Eye (tissue), 1 donor: ENCODE measurements at regions not wholly inside any gene's neighbourhood (a gene's known extent, or its start where the extent isn't known, plus 50 kb on each side); places are given as distances from the start of the nearest gene placed in this dataset.

Experiments used
- DNase-seq: peaks from one replicate; pipeline ENCODE4 v3.0.0-alpha.2; 2015

DNA sequence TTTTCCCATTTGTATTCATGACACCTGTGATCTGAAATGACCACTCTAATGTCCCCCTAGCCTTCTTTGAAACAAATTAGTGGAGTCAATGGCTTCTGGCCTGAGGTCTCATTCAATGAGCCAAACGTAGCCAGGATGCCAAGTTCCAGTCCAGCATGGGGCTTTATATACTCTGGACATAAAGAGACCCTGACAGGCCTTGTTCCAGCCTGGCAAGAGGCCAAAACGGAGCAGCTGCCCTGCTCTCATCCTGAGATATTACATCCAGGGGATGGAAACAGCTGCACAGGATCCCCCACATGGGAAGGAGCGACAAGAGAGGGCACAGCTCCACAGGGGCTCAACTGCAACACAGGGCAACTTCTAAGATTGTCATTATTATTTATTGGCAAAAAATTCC is 437.8 kb downstream of the CDH26 start:
- DNase-seq = peak; percentile 73

DNA sequence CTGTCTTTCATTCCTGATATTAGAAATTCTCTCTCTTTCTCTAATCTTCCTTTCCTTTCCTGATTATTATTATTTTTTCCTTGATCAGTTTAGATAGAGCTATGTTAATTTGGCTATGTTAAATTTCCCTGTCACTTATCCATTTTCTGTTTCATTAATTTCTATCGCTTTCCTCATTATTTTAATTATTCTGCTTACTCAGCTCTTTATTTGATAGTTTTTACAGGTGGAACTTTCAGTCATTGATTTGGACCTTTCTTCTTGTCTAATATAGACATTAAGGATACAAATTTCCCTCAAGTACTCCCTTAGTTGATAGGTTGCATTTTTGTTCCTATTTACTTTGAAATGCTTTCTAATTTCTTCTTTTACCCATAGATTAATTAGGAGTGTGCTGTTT is 442.3 kb downstream of the CDH26 start:
- no peak for DNase-seq

DNA sequence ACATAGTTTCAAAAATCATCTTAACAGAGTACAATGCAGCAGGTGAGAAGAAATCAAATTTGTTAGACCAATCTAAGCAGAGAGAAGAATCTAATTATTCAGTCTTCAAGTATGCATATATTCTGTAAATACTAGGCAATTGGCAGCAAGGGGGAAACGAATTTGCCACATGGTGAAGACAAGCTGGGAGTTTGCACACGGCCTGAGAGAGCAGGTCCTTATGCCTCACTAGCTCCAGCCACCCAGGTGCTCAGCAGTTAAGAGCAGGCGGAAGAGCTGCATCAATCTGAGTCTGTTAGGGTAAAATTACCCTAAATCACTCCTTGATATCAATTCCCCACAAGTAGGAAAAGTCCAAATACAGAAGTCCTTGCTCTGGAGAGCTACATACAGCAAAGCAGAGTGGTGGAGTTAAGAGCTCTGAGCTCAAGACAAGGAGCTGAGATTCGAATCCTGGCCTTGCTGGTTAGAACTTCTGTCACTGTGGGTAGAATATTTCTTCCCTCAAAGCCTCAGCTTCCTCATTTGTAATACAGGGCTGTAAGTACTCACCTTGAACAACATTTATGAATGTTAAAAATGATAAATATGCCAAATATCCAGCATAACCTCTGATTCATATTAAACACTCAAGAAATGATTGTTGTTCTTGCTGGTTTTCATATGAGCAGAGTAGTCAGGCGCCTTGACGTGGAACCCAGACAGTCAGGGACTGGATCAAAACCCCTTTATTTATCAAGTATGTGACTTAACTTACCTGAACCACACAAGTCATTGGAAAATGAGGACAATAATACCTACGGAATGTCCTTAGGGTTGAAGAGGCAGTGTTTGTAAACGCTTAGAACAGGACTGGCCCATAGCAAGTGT is 444.2 kb downstream of the CDH26 start:
- no peak for DNase-seq

DNA sequence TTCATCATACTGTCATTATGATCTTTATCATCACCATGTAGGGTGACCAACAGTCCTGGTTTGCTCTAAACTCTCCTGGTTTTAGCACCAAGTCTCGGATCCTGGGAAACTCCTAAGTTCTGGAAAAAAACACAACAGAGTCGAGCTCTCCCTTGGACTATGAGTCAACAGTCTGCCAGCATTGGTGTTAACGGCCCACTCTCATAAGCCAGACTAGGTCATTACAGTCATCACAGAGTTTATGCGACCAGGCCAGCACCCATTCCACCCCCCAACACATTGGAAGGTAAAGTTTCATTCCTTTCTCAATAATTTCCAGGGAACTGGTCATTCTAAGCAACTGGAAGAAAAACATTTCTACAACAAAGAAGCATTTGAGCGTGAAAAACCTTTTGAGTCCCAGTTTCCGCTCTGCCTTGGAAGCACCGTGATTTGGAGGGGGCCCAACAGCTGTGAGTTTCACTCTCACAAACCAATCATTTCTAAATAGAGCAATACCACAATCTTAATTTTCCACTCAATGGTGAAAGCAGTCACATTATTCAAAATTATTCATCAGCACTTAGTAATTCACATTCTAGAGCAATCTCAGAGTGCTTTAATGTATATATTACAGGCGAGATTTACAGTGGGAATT is 445.0 kb downstream of the CDH26 start:
- peak; percentile 48 for DNase-seq

DNA sequence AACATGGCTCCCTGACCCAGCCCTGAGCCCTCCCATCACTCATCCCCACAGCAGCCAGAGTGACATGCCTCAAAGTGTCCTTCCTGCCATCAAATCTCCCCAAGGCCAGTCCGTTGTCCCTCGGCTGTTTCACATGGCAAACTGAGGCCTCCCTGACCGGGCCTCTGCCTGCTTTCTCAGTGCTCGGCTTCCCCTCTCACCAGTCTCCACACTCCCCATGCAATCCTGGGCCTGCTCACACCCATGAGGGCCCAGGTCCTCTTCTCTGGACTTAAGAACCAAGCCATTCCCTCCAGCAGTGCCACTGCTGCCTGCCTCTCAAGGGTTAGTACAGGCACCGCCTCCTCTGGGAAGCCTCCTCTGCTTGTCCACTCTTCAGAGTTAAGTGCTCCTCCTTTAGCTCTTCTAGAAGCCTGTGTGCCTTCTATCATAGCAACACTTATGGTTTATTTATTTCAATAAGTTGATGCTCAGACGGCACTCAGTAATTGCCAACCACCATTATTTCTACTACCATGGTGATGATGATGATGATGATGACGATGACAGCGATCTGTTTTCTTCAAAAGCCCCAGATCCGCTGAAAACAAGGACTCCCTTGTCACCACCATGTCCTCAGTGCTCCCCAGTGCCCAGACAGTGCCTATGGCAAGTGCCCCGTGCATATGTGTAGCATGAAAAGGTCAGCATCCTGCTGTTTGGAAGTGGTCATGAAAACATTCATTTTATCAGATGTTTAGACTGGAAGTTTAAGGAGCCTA is 449.0 kb downstream of the CDH26 start:
- no peak for DNase-seq

DNA sequence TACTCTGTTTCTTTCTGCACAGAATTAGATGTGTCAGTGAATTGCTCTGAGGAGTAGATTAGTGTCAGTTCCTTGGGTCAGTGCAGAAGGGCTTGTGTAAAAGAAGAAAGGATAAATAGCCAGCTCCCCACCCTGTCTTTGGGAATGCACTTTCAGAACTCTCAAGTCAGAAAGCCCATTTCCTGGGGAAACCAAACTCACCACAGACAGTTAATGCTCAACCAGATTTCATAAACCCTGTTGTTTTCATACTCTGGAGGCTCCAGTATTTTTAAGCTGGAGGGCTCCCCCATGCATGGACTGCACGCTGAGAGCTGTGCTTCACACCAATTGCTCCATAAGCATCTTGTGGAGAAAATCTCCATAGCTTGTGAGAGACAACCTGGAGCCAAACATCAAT is 449.7 kb downstream of the CDH26 start:
- DNase-seq = no peak

DNA sequence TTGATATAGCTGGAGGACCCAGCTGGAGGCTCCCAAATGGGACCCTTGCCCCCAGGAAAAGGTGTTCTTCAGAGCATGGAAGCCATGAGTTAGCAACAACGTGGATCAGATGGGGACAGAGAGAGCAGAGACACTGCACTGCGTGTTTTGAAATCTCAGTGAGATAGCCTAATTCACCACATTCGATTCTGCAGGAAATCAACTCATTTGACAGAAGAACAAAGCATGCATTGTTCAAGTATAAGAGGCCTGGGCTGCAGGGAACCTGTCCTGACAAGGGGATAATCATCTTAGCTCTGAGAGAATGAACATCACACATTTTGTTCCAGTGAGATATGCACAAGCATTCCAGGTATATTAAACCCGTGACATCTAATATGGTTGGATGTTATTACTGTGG is 450.2 kb downstream of the CDH26 start:
- DNase-seq = peak; percentile 30

DNA sequence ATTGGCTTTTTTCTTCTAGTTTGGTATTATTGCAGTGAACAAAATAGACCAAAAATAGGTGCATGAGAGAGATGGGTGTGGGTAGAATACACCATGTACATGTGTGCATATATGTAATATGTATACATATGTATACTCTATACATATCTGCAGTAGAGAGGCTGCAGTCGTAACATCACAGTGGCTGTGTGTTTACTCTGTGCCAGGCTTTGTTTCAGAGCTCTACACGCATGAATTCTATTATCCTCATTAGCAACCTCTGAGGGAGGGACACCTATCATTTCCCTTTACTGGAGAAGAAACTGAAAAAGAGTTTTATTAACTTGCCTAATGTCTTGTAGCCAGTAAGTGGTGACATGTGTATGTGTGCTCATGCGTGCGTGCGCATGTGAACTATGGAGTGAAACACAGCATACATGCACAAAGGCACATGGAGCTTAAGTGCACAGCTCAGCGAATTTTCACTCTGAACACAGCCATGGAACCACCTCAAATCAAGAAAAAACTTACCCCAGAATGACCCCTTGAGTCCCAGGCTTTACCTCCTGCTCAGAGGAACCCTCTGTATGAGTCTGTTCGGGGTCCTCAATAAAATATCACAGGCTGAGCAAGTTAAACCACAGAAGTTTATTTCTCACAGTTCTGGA is 452.5 kb downstream of the CDH26 start:
- no peak for DNase-seq

DNA sequence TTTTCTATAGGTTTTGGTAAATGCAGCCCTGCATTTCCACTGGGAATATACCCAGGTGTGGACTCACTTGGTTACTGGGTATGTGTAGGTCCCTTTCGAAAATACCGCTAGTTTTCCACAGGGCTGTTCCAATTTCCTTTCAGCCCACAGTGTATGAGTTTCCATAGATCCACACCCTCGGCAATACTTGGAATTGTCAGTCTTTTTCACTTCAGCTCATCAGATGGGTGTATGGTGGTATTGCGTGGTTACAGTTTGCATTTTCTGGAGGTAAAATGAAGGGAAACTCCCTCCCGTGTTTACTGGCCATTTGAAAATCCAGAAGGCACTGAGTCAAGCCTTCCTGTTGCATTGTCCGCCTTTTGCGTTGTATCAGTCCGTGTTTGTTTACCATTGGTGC is 453.6 kb downstream of the CDH26 start:
- no peak for DNase-seq

DNA sequence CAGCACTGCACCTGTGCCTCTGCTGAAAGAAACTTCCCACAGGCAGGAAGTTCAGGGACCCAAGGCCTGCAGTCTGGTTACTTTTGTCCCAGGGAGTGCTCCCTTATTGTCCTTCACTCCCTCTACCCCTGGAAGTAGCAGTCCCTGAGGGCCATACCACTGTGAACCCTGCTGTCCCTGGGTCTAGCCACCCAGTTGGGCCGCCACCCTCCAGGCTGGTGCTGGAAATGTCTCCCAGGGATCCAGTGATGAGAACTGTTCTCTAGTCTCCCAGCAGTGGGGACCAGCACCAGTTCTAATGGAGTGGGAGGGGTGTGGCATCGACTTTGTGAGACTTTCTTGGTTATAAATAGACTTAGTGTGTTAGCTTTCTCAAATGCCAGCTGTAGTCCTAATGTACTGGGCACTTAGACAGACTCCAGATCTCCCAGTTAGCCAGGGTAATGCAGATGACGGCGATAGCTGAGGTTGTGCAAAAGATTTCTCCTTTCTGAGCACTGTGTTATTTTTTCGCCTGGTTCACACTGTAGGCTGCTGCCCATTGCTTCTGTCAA is 462.5 kb downstream of the CDH26 start:
- DNase-seq = no peak

DNA sequence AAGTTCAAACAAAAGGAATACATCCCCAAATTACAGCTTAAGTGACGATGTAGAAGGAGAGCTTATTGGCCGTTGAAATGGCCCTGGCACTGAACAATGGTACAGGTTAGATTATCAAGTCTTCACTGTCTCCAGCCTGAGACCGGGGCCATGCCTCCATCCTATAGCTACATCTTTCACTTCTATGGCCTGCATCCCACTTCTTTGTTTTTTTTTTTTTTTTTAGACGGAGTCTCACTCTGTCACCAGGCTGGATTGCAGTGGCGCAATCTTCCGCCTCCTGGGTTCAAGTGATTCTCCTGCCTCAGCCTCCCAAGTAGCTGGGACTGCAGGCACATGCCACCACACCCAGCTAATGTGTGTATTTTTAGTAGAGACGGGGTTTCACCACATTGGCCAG is 464.6 kb downstream of the CDH26 start:
- no peak for DNase-seq

DNA sequence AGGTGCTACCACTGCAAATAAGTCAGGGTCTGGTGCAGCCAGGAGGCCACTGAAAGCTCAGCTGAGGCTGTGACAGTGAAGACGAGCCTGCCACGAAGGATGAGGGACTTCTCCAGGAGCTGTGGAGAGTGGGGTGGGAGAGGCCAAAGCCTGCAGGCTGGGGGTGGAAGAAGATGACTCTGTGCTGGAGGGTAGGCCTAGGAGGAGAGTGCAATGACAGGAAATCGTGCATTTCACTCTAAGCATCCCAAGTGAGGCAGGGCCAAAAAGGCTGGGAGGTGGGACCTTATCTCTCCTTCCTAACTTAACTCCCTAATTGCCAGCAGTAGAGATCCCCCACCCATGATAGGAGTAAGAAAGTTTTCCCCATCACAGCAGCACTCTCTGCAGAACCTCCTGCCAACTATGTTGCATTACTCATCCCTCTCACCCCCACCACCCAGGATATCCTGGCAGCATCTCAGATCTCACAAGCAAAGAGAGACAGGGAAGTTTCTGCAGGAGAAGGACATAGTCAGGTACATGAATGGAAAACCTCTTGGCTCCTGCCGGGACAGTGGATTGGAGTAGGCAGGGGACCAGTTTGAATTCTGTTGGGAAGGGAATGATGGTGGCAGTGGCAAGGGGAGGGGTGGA is 466.2 kb downstream of the CDH26 start:
- DNase-seq = no peak

DNA sequence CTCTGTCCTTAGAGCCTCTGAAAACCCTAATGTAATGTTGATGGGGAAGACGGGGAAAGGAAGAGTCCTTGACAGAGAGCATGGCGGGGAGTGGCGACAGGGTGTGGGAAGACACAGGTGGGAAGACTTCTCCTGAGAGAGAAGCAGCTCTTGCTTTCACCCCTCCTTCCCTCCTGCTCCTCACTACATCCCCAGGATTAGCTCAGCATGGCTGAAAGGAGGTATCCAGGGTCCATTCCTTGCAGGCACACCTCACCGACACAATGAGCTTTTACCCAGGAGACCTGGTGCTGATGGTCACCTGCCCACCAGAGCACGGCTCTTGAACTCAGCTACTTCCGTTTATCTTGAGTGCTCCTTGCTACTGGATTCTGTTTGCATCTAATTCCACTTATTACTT is 469.3 kb downstream of the CDH26 start:
- DNase-seq = no peak

DNA sequence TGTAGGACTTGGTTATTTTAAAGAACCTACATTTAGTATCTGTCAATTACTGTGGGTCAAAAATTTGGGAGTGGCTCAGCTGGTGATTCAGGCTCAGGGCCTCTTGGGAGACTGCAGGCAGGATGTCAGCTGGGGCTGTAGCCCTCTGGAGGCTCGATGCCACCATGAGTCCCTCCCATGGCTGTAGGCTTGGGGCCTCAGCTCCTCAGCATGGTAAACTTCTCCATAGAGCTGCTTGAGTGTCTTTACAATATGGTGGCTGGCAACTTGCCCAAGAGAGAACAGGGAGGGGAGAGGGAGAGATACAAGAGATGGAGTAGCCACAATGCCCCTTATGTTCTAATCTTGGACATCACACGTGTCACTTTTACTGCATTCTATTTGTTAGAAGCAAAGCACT is 470.4 kb downstream of the CDH26 start:
- DNase-seq = no peak

DNA sequence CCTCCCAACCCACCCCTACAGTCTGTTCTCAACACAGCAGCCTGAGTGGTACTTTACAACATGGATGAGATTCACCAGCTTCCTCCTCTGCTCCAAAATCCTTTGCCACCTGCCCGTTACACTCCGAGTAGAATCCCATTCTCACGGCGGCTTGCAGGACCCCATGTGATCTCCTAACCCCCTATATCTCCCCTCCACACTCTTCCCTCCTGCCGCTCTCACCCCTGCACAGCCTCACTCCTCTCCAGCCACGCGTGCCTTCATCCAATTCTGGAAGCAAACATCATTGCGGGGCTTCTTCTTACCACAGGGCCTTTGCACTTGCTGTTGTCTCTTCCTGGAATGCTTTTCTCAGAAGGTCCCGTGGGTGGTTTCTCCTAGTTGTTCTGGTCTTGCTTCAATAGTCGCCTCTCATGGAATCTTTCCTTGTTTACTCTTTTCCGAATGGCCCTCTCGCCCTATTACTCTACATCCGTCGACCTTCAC is 472.3 kb downstream of the CDH26 start:
- no peak for DNase-seq

DNA sequence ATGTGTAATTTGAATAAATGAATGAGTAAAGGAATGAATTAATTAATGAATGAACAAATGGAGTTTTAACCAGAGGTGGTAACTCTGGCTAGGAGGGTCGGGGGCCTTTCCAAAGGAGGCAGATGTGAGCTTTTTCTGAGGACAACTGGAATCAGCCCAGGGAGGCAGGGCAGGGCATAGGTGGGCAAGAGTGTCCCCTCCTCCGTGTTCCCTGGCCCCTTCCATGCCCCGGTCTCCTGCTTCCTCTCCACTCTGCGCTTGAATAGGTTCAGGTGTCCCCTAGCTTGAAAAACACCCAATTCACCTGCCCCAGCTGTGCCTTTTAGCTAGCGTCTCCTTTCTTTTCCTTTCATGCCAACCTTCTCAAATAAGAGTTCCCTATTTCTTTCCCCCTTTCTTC is 473.1 kb downstream of the CDH26 start:
- no peak for DNase-seq

DNA sequence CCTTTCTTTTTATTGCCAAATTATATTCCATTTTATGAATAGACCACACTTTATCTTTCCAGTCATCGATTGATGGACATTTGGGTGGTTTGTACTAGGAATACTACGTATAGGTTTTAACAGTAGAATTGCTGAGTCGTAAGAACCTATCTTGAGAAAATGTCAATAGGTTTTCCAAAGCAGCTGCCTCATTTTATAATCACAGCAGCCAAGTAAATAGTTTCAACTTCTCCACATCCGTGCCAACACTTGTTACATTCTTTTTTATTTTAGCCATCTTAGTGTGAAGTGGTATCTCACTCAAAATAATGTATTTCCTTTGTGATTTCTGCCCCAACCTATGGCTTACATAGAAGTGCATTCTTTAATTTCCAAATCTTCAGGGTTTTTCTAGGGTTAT is 479.2 kb downstream of the CDH26 start:
- no peak for DNase-seq

DNA sequence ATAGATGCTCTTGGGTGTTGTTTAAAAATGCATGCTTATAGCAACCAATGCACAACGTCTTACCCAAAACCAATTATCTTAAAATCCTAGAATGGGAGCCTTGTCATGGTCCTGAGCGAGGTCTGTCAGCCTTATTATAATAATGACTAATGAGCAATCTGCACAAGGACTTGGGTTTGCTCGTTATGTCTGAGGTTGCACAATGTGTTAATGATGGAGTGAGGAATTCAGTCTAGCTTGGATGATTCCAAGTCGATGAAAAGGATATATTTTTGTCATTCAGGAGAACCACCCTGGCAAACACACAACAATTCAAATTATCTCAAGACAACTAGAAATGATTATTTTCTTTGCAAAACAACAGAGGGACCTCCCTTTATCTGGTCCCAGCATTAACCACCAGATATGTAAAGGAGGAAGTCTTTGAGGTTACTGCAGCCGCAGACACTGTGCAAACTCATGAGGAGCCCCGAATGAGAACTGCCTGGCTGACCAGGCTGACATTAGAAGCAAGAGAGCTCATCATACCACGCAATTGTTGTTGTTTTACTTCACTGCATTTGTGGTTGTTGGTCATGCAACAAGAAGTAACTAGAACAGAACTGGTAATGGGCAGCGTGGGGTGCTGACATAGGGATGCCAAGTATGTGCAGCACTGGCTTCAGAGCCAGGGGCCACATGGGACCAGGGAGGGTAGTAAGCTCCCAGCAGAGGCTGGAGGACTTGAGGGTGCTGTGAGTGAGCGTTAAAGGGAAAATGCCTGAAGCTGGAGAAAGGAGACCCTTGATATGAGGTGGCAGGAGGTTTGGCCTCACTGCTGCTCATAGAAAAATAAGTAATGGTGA is 488.3 kb downstream of the CDH26 start:
- no peak for DNase-seq

DNA sequence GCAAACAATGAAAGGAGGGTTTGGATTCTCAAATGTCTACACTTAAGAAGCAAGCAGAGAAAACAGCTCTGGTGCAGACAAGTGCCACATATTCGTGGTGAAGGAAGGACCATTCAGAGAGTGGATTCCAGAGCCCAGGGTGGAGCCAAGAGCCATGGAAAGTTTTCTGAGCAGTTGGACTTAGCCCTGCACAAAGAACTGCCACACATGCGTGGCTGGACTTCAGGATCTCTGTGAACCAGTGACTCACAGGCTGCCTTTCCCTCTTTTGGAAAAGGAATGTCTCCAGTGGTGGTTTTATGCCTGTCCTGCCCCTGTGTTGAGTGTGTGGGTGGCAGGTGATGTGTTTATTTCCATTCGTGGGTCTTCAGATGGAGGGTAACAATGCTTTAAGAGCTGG is 489.5 kb downstream of the CDH26 start:
- DNase-seq = no peak

DNA sequence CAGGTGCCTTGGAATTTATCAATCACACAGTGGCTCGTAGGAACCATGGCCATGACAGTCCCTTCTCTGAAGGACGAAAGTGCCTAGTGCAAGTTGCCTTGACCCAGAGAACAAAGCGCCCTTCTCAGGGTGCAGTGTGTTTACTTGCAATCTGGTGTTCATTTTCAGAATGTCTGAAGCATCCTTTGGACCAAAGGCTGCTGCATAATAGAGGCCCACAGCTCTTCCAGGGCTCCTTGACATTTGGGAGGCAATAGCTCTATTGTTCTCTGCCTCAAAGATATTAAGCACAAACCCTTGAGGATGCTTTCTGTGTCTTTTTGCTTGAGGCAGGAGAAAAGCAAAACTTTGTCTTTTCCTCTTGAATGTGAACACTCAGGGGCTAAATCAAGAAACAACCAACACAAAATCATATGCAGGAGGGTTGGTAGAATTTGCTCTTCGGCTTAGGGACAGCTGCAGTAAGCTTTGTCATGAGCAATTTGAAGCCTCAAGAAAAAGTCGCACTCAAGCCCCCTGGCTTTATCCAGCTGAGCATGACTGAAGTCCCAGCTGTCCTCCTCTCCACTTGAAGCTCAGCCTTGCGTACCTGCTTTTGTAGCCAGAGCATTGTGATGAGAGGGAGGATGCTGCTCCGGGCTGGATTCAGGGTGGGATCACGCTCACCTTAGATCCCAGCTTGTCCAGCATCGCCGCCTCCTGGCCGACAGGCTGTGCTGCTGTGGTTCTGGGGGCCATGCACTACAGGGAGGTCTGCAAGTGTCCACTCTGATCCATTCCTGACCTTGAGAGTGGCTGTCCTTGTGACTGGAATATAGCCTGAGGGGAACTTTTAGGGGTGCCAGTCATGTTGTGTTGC is 495.4 kb downstream of the CDH26 start:
- peak; percentile 53 for DNase-seq
